Urothelium cell line (cell line): ENCODE measurements at regions not wholly inside any gene's neighbourhood (a gene's known extent, or its start where the extent isn't known, plus 50 kb on each side); places are given as distances from the start of the nearest gene placed in this dataset.
"Not testable (repeated sequence)": the region's sequence is repeated elsewhere in the genome, so short reads cannot be mapped to it uniquely, and the experiment has no call there.

Experiments used
- DNase-seq: peaks from one replicate; pipeline ENCODE4 v3.0.0; 2011; ENCODE audit warnings: low spot score, mixed read lengths
- FAIRE-seq: peaks from 2 replicates; lab custom pipeline; 2011; peaks lifted over from hg19 to GRCh38; lab: Jason Lieb, UNC

GRCh38 chr16:26705346-26705745 lies 361.4 kb upstream of the C16orf82 start:
- FAIRE-seq: no peak

GRCh38 chr16:26708428-26708827 lies 358.3 kb upstream of the C16orf82 start:
- DNase-seq: no peak
- FAIRE-seq: no peak

More at GRCh38 chr16:26705346-26705745, 361.4 kb upstream of the C16orf82 start:
- no peak for DNase-seq

- DNase-seq: no peak
- no peak for FAIRE-seq
Observed at GRCh38 chr16:26709175-26709574, 357.6 kb upstream of the C16orf82 start.

GRCh38 chr16:26709754-26710153 lies 357.0 kb upstream of the C16orf82 start:
- DNase-seq: no peak
- no peak for FAIRE-seq

- no peak for FAIRE-seq
Observed at GRCh38 chr16:26710450-26710849, 356.3 kb upstream of the C16orf82 start.

GRCh38 chr16:26712876-26713275 lies 353.9 kb upstream of the C16orf82 start:
- DNase-seq: no peak
- FAIRE-seq: no peak

More at GRCh38 chr16:26710450-26710849, 356.3 kb upstream of the C16orf82 start:
- DNase-seq: no peak

- FAIRE-seq (no peak), DNase-seq (no peak)
Observed at GRCh38 chr16:26715969-26716368, 350.8 kb upstream of the C16orf82 start.

- no peak for FAIRE-seq
Observed at GRCh38 chr16:26717826-26718225, 348.9 kb upstream of the C16orf82 start.

GRCh38 chr16:26721290-26721689 lies 345.4 kb upstream of the C16orf82 start:
- no peak for DNase-seq
- FAIRE-seq: no peak

More at GRCh38 chr16:26717826-26718225, 348.9 kb upstream of the C16orf82 start:
- no peak for DNase-seq

GRCh38 chr16:26721957-26722356 lies 344.8 kb upstream of the C16orf82 start:
- not testable (repeated sequence) for FAIRE-seq

GRCh38 chr16:26724189-26724588 lies 342.5 kb upstream of the C16orf82 start:
- no peak for FAIRE-seq

More at GRCh38 chr16:26721957-26722356, 344.8 kb upstream of the C16orf82 start:
- DNase-seq: not testable (repeated sequence)

GRCh38 chr16:26727848-26728247 lies 338.9 kb upstream of the C16orf82 start:
- no peak for DNase-seq
- no peak for FAIRE-seq

More at GRCh38 chr16:26724189-26724588, 342.5 kb upstream of the C16orf82 start:
- no peak for DNase-seq

- DNase-seq: no peak
- no peak for FAIRE-seq
Observed at GRCh38 chr16:26729951-26730541, 336.7 kb upstream of the C16orf82 start.

GRCh38 chr16:26731729-26732128 lies 335.0 kb upstream of the C16orf82 start:
- no peak for DNase-seq
- FAIRE-seq: no peak

GRCh38 chr16:26733710-26734109 lies 333.0 kb upstream of the C16orf82 start:
- no peak for DNase-seq

GRCh38 chr16:26735521-26735920 lies 331.2 kb upstream of the C16orf82 start:
- no peak for FAIRE-seq

More at GRCh38 chr16:26733710-26734109, 333.0 kb upstream of the C16orf82 start:
- no peak for FAIRE-seq

GRCh38 chr16:26736084-26736483 lies 330.6 kb upstream of the C16orf82 start:
- FAIRE-seq (no peak), DNase-seq (no peak)

More at GRCh38 chr16:26735521-26735920, 331.2 kb upstream of the C16orf82 start:
- DNase-seq: no peak

GRCh38 chr16:26740771-26741170 lies 326.0 kb upstream of the C16orf82 start:
- DNase-seq (no peak), FAIRE-seq (no peak)

- DNase-seq (no peak), FAIRE-seq (no peak)
Observed at GRCh38 chr16:26742040-26742439, 324.7 kb upstream of the C16orf82 start.

GRCh38 chr16:26744430-26744829 lies 322.3 kb upstream of the C16orf82 start:
- DNase-seq: no peak
- no peak for FAIRE-seq

- DNase-seq (no peak), FAIRE-seq (no peak)
Observed at GRCh38 chr16:26747760-26748159, 319.0 kb upstream of the C16orf82 start.

GRCh38 chr16:26749072-26749471 lies 317.7 kb upstream of the C16orf82 start:
- DNase-seq: no peak
- FAIRE-seq: no peak

GRCh38 chr16:26752166-26752565 lies 314.6 kb upstream of the C16orf82 start:
- DNase-seq (no peak), FAIRE-seq (no peak)
